Neural progenitor cell (in vitro differentiated cells): ENCODE measurements at regions not wholly inside any gene's neighbourhood (a gene's known extent, or its start where the extent isn't known, plus 50 kb on each side); places are given as distances from the start of the nearest gene placed in this dataset.

ENCODE experiments used
- DNase-seq: peaks from one replicate; pipeline ENCODE4 v3.0.0-alpha.2; 2016; ENCODE audit warnings: low spot score
- H2AFZ ChIP-seq: fragments of 200-600 bp; sonication (generic); replicated peaks from 2 replicates; pipeline ENCODE4 v1.6.1; 2016; ENCODE audit warnings: antibody characterized with exemption
- H3F3A ChIP-seq: fragments of 200-600 bp; sonication (generic); 2 replicates; pipeline ENCODE4 v1.6.1; 2016; ENCODE audit warnings: antibody characterized with exemption, low read depth
- H3K27ac ChIP-seq: fragments of 200-600 bp; sonication (generic); 2 replicates; pipeline ENCODE4 v1.5.1; 2016; ENCODE audit warnings: mild to moderate bottlenecking
- H3K27me3 ChIP-seq: fragments of 200-600 bp; sonication (generic); 2 replicates; pipeline ENCODE4 v1.6.1; 2016; ENCODE audit warnings: mild to moderate bottlenecking, moderate library complexity
- H3K36me3 ChIP-seq: fragments of 200-600 bp; sonication (generic); 2 replicates; pipeline ENCODE4 v1.5.1; 2016
- H3K4me1 ChIP-seq: fragments of 200-600 bp; sonication (generic); 2 replicates; pipeline ENCODE4 v1.6.1; 2016; ENCODE audit warnings: mixed run types
- H3K4me2 ChIP-seq: fragments of 200-600 bp; sonication (generic); 2 replicates; pipeline ENCODE4 v1.6.1; 2016
- H3K4me3 ChIP-seq: fragments of 200-600 bp; sonication (generic); 2 replicates; pipeline ENCODE4 v1.5.1; 2016
- H3K79me2 ChIP-seq: fragments of 200-600 bp; sonication (generic); 2 replicates; pipeline ENCODE4 v1.6.1; 2016; ENCODE audit warnings: low read depth
- H3K9ac ChIP-seq: fragments of 200-600 bp; sonication (generic); 2 replicates; pipeline ENCODE4 v1.6.1; 2016
- H3K9me3 ChIP-seq: fragments of 200-600 bp; sonication (generic); 2 replicates; pipeline ENCODE4 v1.5.1; 2016; ENCODE audit warnings: low read depth
- H4K20me1 ChIP-seq: fragments of 200-600 bp; sonication (generic); 2 replicates; pipeline ENCODE4 v1.6.1; 2016; ENCODE audit warnings: low read depth
- H3K27ac Mint-ChIP-seq: 3 replicates; pipeline ENCODE4 v1.8.0; 2021; ENCODE audit warnings: mixed read lengths
- H3K27me3 Mint-ChIP-seq: 2 replicates; pipeline ENCODE4 v1.8.0; 2022; ENCODE audit warnings: low read depth, mild to moderate bottlenecking, inconsistent platforms, moderate library complexity, mixed read lengths; ENCODE audit not compliant: insufficient read depth
- H3K36me3 Mint-ChIP-seq: 3 replicates; pipeline ENCODE4 v1.8.0; 2021; ENCODE audit warnings: mixed read lengths
- H3K4me1 Mint-ChIP-seq: 3 replicates; pipeline ENCODE4 v1.8.0; 2021; ENCODE audit warnings: mixed read lengths
- H3K4me3 Mint-ChIP-seq: 3 replicates; pipeline ENCODE4 v1.8.0; 2021; ENCODE audit warnings: mild to moderate bottlenecking, moderate library complexity, mixed read lengths
- H3K9me3 Mint-ChIP-seq: 3 replicates; pipeline ENCODE4 v1.8.0; 2020; ENCODE audit warnings: mixed read lengths
- CTCF ChIP-seq: fragments of 200-600 bp; sonication (generic); IDR thresholded peaks from 2 replicates; pipeline ENCODE4 v1.5.1; 2017; ENCODE audit warnings: antibody characterized with exemption, mild to moderate bottlenecking
- EZH2 ChIP-seq: fragments of 200-600 bp; sonication (generic); IDR thresholded peaks from 2 replicates; pipeline ENCODE4 v1.6.1; 2017; ENCODE audit warnings: antibody characterized with exemption, mild to moderate bottlenecking, moderate library complexity
- EZH2phosphoT487 ChIP-seq: fragments of 200-600 bp; sonication (generic); IDR thresholded peaks from 2 replicates; pipeline ENCODE4 v1.6.1; 2017; ENCODE audit warnings: antibody characterized with exemption

- H3K79me2 ChIP-seq = no peaks in the 10 kb centered on the region
- no peaks in the 10 kb centered on the region for H4K20me1 ChIP-seq
- no peaks in the 10 kb centered on the region for H3K36me3 ChIP-seq
- no peak for DNase-seq
- no peaks in the 10 kb centered on the region for H3K27me3 ChIP-seq
- Mint-ChIP-seq H3K4me1 (peaks cover 5% of the 10 kb centered on the region), H3K36me3 (no peaks in the 10 kb centered on the region), H3K27me3 (no peaks in the 10 kb centered on the region), H3K4me3 (no peak overlapping the region), H3K27ac (no peak overlapping the region), H3K9me3 (peaks cover 2% of the 10 kb centered on the region)
- TF ChIP-seq CTCF (no peak), EZH2phosphoT487 (no peak), EZH2 (no peak)
- no peak overlapping the region for H3K4me3 ChIP-seq
- H3K27ac ChIP-seq = no peak overlapping the region
- H3K4me2 ChIP-seq = no peak overlapping the region
- H3K9ac ChIP-seq = no peak overlapping the region
- no peaks in the 10 kb centered on the region for H3K9me3 ChIP-seq
- no peaks in the 10 kb centered on the region for H3F3A ChIP-seq
- no peak overlapping the region for H2AFZ ChIP-seq
- peaks cover 3% of the 10 kb centered on the region for H3K4me1 ChIP-seq
These were observed 73.2 kb upstream of the KLF6 start for GRCh38 chr10:3858051-3858845.

- no peak for TF ChIP-seq EZH2
- no peak for TF ChIP-seq CTCF
- TF ChIP-seq EZH2phosphoT487 = no peak
- peaks cover 2% of the 10 kb centered on the region for H3K9me3 Mint-ChIP-seq
- Histone ChIP-seq H3K4me2 (no peak overlapping the region), H3F3A (no peaks in the 10 kb centered on the region), H3K79me2 (no peaks in the 10 kb centered on the region), H3K4me1 (peaks cover 3% of the 10 kb centered on the region), H4K20me1 (no peaks in the 10 kb centered on the region), H3K36me3 (no peaks in the 10 kb centered on the region), H3K4me3 (no peak overlapping the region), H3K27me3 (no peaks in the 10 kb centered on the region), H3K27ac (no peak overlapping the region), H3K9me3 (no peaks in the 10 kb centered on the region), H2AFZ (no peak overlapping the region), H3K9ac (no peak overlapping the region)
- no peak overlapping the region for H3K27ac Mint-ChIP-seq
- H3K4me3 Mint-ChIP-seq = no peak overlapping the region
- DNase-seq = no peak
- no peaks in the 10 kb centered on the region for H3K36me3 Mint-ChIP-seq
- H3K4me1 Mint-ChIP-seq = peaks cover 8% of the 10 kb centered on the region
- H3K27me3 Mint-ChIP-seq = no peaks in the 10 kb centered on the region
These were observed 72.3 kb upstream of the KLF6 start for GRCh38 chr10:3857318-3857717.

GRCh38 chr10:3856593-3856992, 71.6 kb upstream of the KLF6 start:
- H3K36me3 ChIP-seq = no peaks in the 10 kb centered on the region
- no peaks in the 10 kb centered on the region for H3K27me3 ChIP-seq
- no peak overlapping the region for H3K9ac ChIP-seq
- H4K20me1 ChIP-seq = no peaks in the 10 kb centered on the region
- H3K4me2 ChIP-seq = no peak overlapping the region
- no peaks in the 10 kb centered on the region for H3F3A ChIP-seq
- no peaks in the 10 kb centered on the region for H3K9me3 ChIP-seq
- H3K9me3 Mint-ChIP-seq = peaks cover 2% of the 10 kb centered on the region
- no peaks in the 10 kb centered on the region for H3K36me3 Mint-ChIP-seq
- no peak overlapping the region for H3K4me3 ChIP-seq
- no peaks in the 10 kb centered on the region for H3K79me2 ChIP-seq
- H3K4me3 Mint-ChIP-seq = no peak overlapping the region
- TF ChIP-seq EZH2phosphoT487 (no peak), CTCF (no peak), EZH2 (no peak)
- no peak overlapping the region for H2AFZ ChIP-seq
- no peaks in the 10 kb centered on the region for H3K27me3 Mint-ChIP-seq
- DNase-seq = no peak
- H3K27ac ChIP-seq = no peak overlapping the region
- H3K4me1 Mint-ChIP-seq = peaks cover 12% of the 10 kb centered on the region
- H3K27ac Mint-ChIP-seq = no peak overlapping the region
- H3K4me1 ChIP-seq = peaks cover 3% of the 10 kb centered on the region
